GM23248 (cell line): ENCODE measurements at regions not wholly inside any gene's neighbourhood (a gene's known extent, or its start where the extent isn't known, plus 50 kb on each side); places are given as distances from the start of the nearest gene placed in this dataset.

ENCODE experiments used
- DNase-seq: peaks from one replicate; pipeline ENCODE4 v3.0.0-alpha.2; 2015
- H2AFZ ChIP-seq: fragments of 200-600 bp; sonication (generic); 2 replicates; pipeline ENCODE4 v1.6.1; 2016; ENCODE audit warnings: antibody characterized with exemption
- H3F3A ChIP-seq: fragments of 200-600 bp; sonication (generic); 2 replicates; pipeline ENCODE4 v1.6.1; 2016; ENCODE audit warnings: mild to moderate bottlenecking, antibody characterized with exemption, mixed run types; ENCODE audit not compliant: insufficient read depth
- H3K27ac ChIP-seq: fragments of 200-600 bp; sonication (generic); 2 replicates; pipeline ENCODE4 v1.5.1; 2016; ENCODE audit warnings: mild to moderate bottlenecking
- H3K27me3 ChIP-seq: fragments of 200-600 bp; sonication (generic); replicated peaks from 2 replicates; pipeline ENCODE4 v1.6.1; 2016; ENCODE audit warnings: mild to moderate bottlenecking; ENCODE audit not compliant: insufficient read depth
- H3K36me3 ChIP-seq: fragments of 200-600 bp; sonication (generic); 2 replicates; pipeline ENCODE4 v1.6.1; 2016; ENCODE audit warnings: low read depth, mild to moderate bottlenecking
- H3K4me1 ChIP-seq: fragments of 200-600 bp; sonication (generic); 2 replicates; pipeline ENCODE4 v1.6.1; 2016; ENCODE audit warnings: mild to moderate bottlenecking; ENCODE audit not compliant: insufficient read depth
- H3K4me2 ChIP-seq: fragments of 200-600 bp; sonication (generic); one replicate; pipeline ENCODE4 v1.6.1; 2016; ENCODE audit warnings: mild to moderate bottlenecking; ENCODE audit not compliant: unreplicated experiment
- H3K4me3 ChIP-seq: fragments of 200-600 bp; sonication (generic); 2 replicates; pipeline ENCODE4 v1.5.1; 2016; ENCODE audit warnings: mild to moderate bottlenecking
- H3K79me2 ChIP-seq: fragments of 200-600 bp; sonication (generic); 2 replicates; pipeline ENCODE4 v1.6.1; 2016; ENCODE audit warnings: mild to moderate bottlenecking; ENCODE audit not compliant: insufficient read depth
- H3K9ac ChIP-seq: fragments of 200-600 bp; sonication (generic); 2 replicates; pipeline ENCODE4 v1.6.1; 2016; ENCODE audit warnings: mild to moderate bottlenecking
- H3K9me2 ChIP-seq: fragments of 200-600 bp; sonication (generic); 2 replicates; pipeline ENCODE4 v1.6.1; 2016; ENCODE audit warnings: mixed run types, mild to moderate bottlenecking, moderate library complexity; ENCODE audit not compliant: insufficient read depth
- H3K9me3 ChIP-seq: fragments of 200-600 bp; sonication (generic); one replicate; pipeline ENCODE4 v1.6.1; 2017; ENCODE audit warnings: low read depth
- H4K20me1 ChIP-seq: fragments of 200-600 bp; sonication (generic); 2 replicates; pipeline ENCODE4 v1.6.0; 2016; ENCODE audit not compliant: insufficient read depth
- EZH2 ChIP-seq: fragments of 200-600 bp; sonication (generic); IDR thresholded peaks from 2 replicates; pipeline ENCODE4 v1.6.1; 2018; ENCODE audit warnings: antibody characterized with exemption, mild to moderate bottlenecking; ENCODE audit not compliant: insufficient read depth, poor library complexity, severe bottlenecking
- EZH2phosphoT487 ChIP-seq: fragments of 200-600 bp; sonication (generic); IDR thresholded peaks from 2 replicates; pipeline ENCODE4 v1.6.1; 2018; ENCODE audit warnings: antibody characterized with exemption, moderate library complexity, mild to moderate bottlenecking, low read depth; ENCODE audit not compliant: insufficient read depth
- WGBS, 2 experiments: methylation state at CpG; one replicate each; pipeline ENCODE4 v1.1.6; 2015 to 2017; ENCODE audit warnings: low lambda C conversion rate in 2 of 2, low coverage in 1 of 2; ENCODE audit errors: missing lambda C conversion rate in 2 of 2; 5-methylcytosine and 5-hydroxymethylcytosine counted together
- in situ Hi-C: fragments of 300-500 bp; cut with MboI; formaldehyde crosslinking; loops from 2 replicates; pipeline ENCODE4 v1.15.0; 2020

- H3K9me3 ChIP-seq, result no peaks in the 10 kb centered on the region
- WGBS, 2 experiments, result 49 to 57% methylated on average over 2 of the region's 2 CpGs
- no peak for DNase-seq
- H4K20me1 ChIP-seq, result no peaks in the 10 kb centered on the region
- no peaks in the 10 kb centered on the region for H3K36me3 ChIP-seq
- no peak for TF ChIP-seq EZH2
- TF ChIP-seq EZH2phosphoT487, result no peak
- in situ Hi-C loops, result no loop called here
- H3K27me3 ChIP-seq, result no peaks in the 10 kb centered on the region
- H3K4me1 ChIP-seq, result no peaks in the 10 kb centered on the region
- H3K9me2 ChIP-seq, result no peaks in the 10 kb centered on the region; the same call in 1 of the 2 replicates
- H3K27ac ChIP-seq, result no peak overlapping the region
- H3K79me2 ChIP-seq, result no peaks in the 10 kb centered on the region
- H3K4me2 ChIP-seq, result no peak overlapping the region
- H2AFZ ChIP-seq, result no peak overlapping the region
- H3F3A ChIP-seq, result no peaks in the 10 kb centered on the region
- H3K4me3 ChIP-seq, result no peak overlapping the region
- no peak overlapping the region for H3K9ac ChIP-seq
Observed at GRCh38 chr5:51539232-51539631, 156.0 kb downstream of the ISL1 start.

- no peaks in the 10 kb centered on the region for H3F3A ChIP-seq
- 19 to 20% methylated on average over 2 of the region's 2 CpGs for WGBS, 2 experiments
- no peak overlapping the region for H3K4me2 ChIP-seq
- H4K20me1 ChIP-seq, result no peaks in the 10 kb centered on the region
- no peak overlapping the region for H3K9ac ChIP-seq
- no peaks in the 10 kb centered on the region for H3K27me3 ChIP-seq
- in situ Hi-C loops, result no loop called here
- no peaks in the 10 kb centered on the region for H3K4me1 ChIP-seq
- DNase-seq, result no peak
- TF ChIP-seq EZH2, result no peak
- no peak for TF ChIP-seq EZH2phosphoT487
- no peak overlapping the region for H3K27ac ChIP-seq
- H3K4me3 ChIP-seq, result no peak overlapping the region
- H3K9me2 ChIP-seq, result no peaks in the 10 kb centered on the region
- no peaks in the 10 kb centered on the region for H3K79me2 ChIP-seq
- H2AFZ ChIP-seq, result no peak overlapping the region
- no peaks in the 10 kb centered on the region for H3K9me3 ChIP-seq
- H3K36me3 ChIP-seq, result no peaks in the 10 kb centered on the region
Observed at GRCh38 chr5:51544031-51544785, 161.0 kb downstream of the ISL1 start.

- H4K20me1 ChIP-seq, result no peaks in the 10 kb centered on the region
- 40 to 42% methylated on average over 4 of the region's 4 CpGs for WGBS, 2 experiments
- H3K9me3 ChIP-seq, result no peaks in the 10 kb centered on the region
- H3K4me2 ChIP-seq, result no peak overlapping the region
- no peaks in the 10 kb centered on the region for H3K79me2 ChIP-seq
- no peaks in the 10 kb centered on the region for H3K36me3 ChIP-seq
- no peak overlapping the region for H3K27ac ChIP-seq
- H3K4me1 ChIP-seq, result no peaks in the 10 kb centered on the region
- H2AFZ ChIP-seq, result no peak overlapping the region
- DNase-seq, result no peak
- no peaks in the 10 kb centered on the region for H3K9me2 ChIP-seq
- H3K27me3 ChIP-seq, result no peaks in the 10 kb centered on the region
- no peak for TF ChIP-seq EZH2
- TF ChIP-seq EZH2phosphoT487, result no peak
- H3K4me3 ChIP-seq, result no peak overlapping the region
- in situ Hi-C loops, result no loop called here
- no peaks in the 10 kb centered on the region for H3F3A ChIP-seq
- H3K9ac ChIP-seq, result no peak overlapping the region
Observed at GRCh38 chr5:51556833-51557232, 173.6 kb downstream of the ISL1 start.

- Histone ChIP-seq H3K27me3 (no peaks in the 10 kb centered on the region), H3K9me2 (no peaks in the 10 kb centered on the region), H4K20me1 (no peaks in the 10 kb centered on the region), H3K4me3 (no peak overlapping the region), H2AFZ (no peak overlapping the region), H3K36me3 (no peaks in the 10 kb centered on the region), H3K79me2 (no peaks in the 10 kb centered on the region), H3K27ac (no peak overlapping the region), H3K9ac (no peak overlapping the region), H3F3A (no peaks in the 10 kb centered on the region), H3K9me3 (no peaks in the 10 kb centered on the region), H3K4me2 (no peak overlapping the region), H3K4me1 (no peaks in the 10 kb centered on the region)
- TF ChIP-seq EZH2phosphoT487 (no peak), EZH2 (no peak)
- DNase-seq, result no peak
- in situ Hi-C loops, result no loop called here
- 23 to 32% methylated on average over 1 of the region's 1 CpG for WGBS, 2 experiments
Observed at GRCh38 chr5:51558682-51559081, 175.4 kb downstream of the ISL1 start.

- Histone ChIP-seq H3K9me3 (no peaks in the 10 kb centered on the region), H3K9me2 (no peaks in the 10 kb centered on the region), H4K20me1 (no peaks in the 10 kb centered on the region), H3K79me2 (no peaks in the 10 kb centered on the region), H3K4me1 (no peaks in the 10 kb centered on the region), H2AFZ (no peak overlapping the region), H3K27me3 (no peaks in the 10 kb centered on the region), H3K36me3 (no peaks in the 10 kb centered on the region), H3K4me2 (no peak overlapping the region), H3K27ac (no peak overlapping the region), H3K9ac (no peak overlapping the region), H3K4me3 (no peak overlapping the region), H3F3A (no peaks in the 10 kb centered on the region)
- no peak for TF ChIP-seq EZH2phosphoT487
- no peak for TF ChIP-seq EZH2
- no peak for DNase-seq
- WGBS, 2 experiments, result 4 to 8% methylated on average over 2 of the region's 2 CpGs
- in situ Hi-C loops, result no loop called here
Observed at GRCh38 chr5:51559339-51559738, 176.1 kb downstream of the ISL1 start.
